ENCODE measurements at regions not wholly inside any gene's neighbourhood (a gene's known extent, or its start where the extent isn't known, plus 50 kb on each side); places are given as distances from the start of the nearest gene placed in this dataset.
A peak's percentile ranks its signal among the peaks of the same experiment; 100 is the strongest.
"Not testable (repeated sequence)": the region's sequence is repeated elsewhere in the genome, so short reads cannot be mapped to it uniquely, and the experiment has no call there.

DNA sequence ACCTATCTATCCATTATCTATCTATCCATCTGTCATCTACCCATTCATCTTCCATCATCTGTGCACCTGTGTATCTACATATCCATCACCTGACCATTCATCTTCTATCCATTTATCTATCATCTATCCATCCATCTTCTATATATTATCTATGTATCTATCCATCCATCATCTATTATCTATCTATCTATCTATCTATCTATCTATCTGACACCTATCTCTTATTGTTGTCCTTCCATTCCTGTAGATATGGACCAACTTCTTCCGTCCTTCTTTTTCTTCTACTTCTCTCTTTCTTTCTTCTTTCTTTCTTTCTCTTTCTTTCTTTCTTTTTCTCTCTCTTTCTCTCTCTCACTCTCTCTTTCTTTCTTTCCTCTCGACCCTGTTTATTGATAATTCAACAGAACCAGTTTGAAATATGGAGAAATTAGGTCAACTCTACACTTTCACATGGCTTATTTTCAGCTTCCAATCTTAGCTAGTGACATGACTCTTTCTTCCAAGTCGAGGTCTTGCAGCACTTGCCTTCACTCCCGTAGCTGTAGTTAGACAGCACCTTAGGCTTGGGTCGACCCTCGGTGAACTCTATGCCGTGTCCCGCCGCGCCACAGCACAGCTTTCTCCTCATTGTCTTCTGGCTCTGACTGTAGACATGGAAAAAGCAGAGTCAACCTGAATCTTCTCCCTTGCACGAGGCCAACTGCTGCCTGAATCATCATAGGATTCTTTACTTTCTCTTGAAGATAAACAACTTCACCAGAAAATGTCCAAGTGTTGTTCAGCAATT lies 110.4 kb upstream of the EXOC2 start:
- Mint-ChIP-seq H3K27me3 (ENCODE audit: low read depth) (peaks cover 18% of the 10 kb centered on the region), H3K4me1 (ENCODE audit: low read depth) (no peaks in the 10 kb centered on the region), H3K36me3 (ENCODE audit: insufficient read depth) (no peaks in the 10 kb centered on the region), H3K4me3 (no peak overlapping the region), H3K9me3 (no peaks in the 10 kb centered on the region)
- ATAC-seq, result no peak
- no peak for DNase-seq

DNA sequence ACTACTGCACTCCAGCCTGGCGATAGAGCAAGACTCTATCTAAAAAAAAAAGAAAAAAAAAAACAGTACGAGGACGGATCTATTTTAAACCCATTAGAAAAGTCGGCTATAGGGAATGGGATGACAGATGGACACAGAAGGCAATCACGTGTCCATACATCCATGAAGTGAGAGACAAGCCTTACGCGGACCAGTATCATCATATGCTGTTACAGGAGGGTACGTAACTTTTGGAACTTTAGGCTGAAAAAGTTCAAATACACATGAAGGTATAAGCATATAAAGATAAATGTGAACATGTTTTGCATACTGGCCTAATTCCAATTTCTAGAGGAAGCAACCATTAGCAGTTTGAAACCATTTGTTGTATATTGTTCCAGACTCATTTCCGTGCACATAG lies 109.8 kb upstream of the EXOC2 start:
- Mint-ChIP-seq H3K27me3 (ENCODE audit: low read depth) (peaks cover 25% of the 10 kb centered on the region), H3K36me3 (ENCODE audit: insufficient read depth) (no peaks in the 10 kb centered on the region), H3K4me3 (no peak overlapping the region), H3K4me1 (ENCODE audit: low read depth) (no peaks in the 10 kb centered on the region), H3K9me3 (no peaks in the 10 kb centered on the region)
- DNase-seq (no peak), ATAC-seq (no peak)

DNA sequence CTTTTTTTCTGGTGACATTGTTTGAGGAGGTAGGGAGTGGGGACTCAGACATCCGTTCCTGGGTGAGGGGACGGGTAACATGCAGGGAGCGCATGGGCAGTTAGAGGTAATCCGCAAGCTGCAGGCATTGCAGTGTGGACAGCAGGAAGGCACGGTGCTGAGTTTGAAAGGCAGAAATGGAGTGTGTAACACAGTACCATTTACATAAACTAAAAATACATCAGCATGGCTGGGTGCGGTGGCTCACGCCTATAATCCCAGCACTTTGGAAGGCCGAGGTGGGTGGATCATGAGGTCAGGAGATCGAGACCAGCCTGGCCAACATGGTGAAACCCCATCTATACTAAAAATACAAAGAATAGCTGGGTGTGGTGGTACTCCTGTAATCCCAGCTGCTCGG lies 109.3 kb upstream of the EXOC2 start:
- H3K9me3 Mint-ChIP-seq; ATAC-seq; H3K36me3 Mint-ChIP-seq (ENCODE audit: insufficient read depth); DNase-seq; H3K4me3 Mint-ChIP-seq; H3K4me1 Mint-ChIP-seq (ENCODE audit: low read depth): not testable (repeated sequence)
- H3K27me3 Mint-ChIP-seq (ENCODE audit: low read depth), result peaks cover 28% of the 10 kb centered on the region

DNA sequence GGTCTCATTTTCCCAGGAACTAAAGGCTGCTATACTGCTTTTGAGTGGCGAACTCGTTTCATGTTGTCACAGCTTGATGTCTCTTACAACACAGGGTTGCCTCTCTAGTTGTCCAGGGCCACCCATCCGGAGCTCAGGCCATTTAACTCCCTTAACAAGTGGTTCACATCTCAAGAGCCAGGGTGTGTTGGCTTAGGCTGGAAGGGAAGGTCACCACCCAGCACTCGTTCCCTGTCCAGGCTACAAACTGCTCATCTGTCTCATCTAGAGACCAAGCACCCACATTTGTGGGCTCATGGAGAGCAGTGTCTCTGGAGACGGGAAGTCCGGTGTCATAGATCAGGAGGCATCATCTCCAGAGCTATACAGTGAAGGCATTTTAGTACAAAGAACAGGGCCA lies 106.8 kb upstream of the EXOC2 start:
- Mint-ChIP-seq H3K36me3 (ENCODE audit: insufficient read depth) (no peaks in the 10 kb centered on the region), H3K4me3 (no peak overlapping the region), H3K4me1 (ENCODE audit: low read depth) (no peaks in the 10 kb centered on the region), H3K9me3 (no peaks in the 10 kb centered on the region), H3K27me3 (ENCODE audit: low read depth) (peaks cover 40% of the 10 kb centered on the region)
- ATAC-seq (no peak), DNase-seq (no peak)

DNA sequence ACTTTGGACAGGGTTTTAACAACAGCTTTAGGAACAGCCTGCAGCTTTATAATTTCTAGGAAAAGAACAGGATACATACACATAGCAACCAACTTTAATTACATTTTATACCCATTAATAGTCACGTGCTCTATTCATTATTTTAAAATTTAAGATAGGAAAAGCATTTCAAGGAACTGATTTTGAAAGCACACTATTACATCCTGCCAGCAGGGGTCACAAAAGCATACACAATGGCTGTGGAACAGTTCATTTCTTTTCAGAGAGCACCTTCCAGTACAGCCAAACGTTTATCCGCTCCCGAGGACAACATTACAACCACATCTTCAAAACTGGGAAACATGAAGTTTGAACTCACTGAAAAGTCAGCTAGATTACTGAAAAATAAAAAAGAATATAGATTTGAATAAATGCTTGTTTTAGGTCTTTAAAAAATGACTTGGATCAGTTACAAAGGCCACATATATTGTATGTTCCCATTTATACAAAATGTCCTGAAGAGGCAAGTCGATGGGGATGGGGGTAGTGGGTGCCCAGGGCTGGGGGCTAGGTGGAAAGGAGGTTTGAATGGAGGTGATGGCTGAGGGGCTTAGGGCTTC lies 104.6 kb upstream of the EXOC2 start:
- H3K4me1 Mint-ChIP-seq (ENCODE audit: low read depth), result no peaks in the 10 kb centered on the region
- no peaks in the 10 kb centered on the region for H3K9me3 Mint-ChIP-seq
- H3K4me3 Mint-ChIP-seq, result no peak overlapping the region
- H3K36me3 Mint-ChIP-seq (ENCODE audit: insufficient read depth), result no peaks in the 10 kb centered on the region
- H3K27me3 Mint-ChIP-seq (ENCODE audit: low read depth), result peaks cover 53% of the 10 kb centered on the region
- peak in 1 of 2 donors; percentile 41 for ATAC-seq
- DNase-seq, result peak; percentile 14

DNA sequence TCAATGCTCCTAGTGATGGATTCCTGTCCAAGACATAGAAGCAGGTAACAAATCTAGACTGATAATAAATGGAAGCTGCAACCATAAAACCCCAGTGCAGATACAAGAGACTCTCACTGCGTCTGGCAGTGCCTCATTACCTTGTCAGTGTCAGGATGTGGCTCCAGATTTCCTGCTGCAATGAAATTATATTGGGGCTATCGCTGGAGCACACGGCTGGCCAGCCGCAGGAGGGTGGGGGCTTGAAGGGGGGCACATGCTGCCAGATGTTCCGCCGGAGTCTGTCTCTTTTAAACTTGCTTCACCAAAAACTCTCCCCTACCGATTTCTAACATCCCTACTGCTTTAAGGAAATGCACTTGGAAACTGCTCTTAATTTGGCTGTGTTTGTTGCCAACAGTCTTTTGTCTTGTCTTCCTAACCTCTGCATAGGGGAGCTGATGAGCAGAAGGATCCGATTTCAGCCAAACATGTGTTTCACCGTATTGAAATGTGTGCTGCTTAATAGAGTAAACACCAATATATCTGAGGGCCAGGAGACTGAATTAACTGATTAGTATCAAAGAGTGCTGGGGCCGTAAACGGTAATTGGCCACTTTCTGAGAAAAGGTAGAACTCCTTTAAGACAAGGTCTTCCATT lies 102.2 kb upstream of the EXOC2 start:
- Mint-ChIP-seq H3K27me3 (ENCODE audit: low read depth) (peaks cover 51% of the 10 kb centered on the region), H3K9me3 (no peaks in the 10 kb centered on the region), H3K4me1 (ENCODE audit: low read depth) (no peaks in the 10 kb centered on the region), H3K4me3 (no peak overlapping the region), H3K36me3 (ENCODE audit: insufficient read depth) (no peaks in the 10 kb centered on the region)
- ATAC-seq (no peak), DNase-seq (no peak)

DNA sequence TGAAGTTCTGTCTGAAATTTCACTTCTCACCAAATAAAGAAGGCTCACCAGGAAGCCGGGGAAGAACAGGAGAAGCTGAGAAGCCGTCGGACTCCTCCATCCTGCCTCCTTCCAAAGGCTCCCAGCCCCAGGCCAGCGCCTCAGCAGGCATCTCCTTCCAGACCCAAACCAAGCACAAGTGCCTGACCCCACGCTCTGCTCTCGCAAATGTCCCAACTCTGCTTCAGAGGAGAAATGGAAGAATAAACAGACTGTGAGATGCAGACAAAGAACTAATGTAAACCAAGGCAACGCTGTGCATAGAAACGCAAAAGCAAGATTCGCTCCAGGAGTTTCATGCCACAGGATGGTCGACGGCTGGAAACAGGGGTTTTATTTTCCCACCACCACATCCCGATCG lies 100.3 kb upstream of the EXOC2 start:
- Mint-ChIP-seq H3K36me3 (ENCODE audit: insufficient read depth) (no peaks in the 10 kb centered on the region), H3K9me3 (no peaks in the 10 kb centered on the region), H3K27me3 (ENCODE audit: low read depth) (peaks cover 47% of the 10 kb centered on the region), H3K4me3 (no peak overlapping the region), H3K4me1 (ENCODE audit: low read depth) (peaks cover under 1% of the 10 kb centered on the region)
- DNase-seq (no peak), ATAC-seq (no peak)

DNA sequence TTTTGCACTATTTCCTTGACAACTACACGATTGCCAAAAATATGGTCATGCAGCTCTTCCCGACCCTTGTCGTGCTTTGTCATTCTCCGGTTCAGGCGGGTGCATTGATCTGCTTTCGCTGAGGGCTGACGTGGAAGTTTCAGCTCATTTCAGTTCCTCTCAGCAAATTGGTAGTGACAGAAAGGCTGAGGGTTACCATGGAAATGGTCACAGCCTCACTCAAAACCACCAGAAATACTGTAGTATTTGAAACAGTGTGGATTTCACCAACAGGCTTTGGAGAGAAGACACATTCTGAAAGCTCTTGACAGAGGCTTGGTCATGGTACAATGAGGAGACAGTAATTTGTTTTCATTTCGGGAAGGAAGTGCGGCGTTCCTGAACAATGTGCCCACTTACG lies 99.7 kb upstream of the EXOC2 start:
- H3K9me3 Mint-ChIP-seq, result no peaks in the 10 kb centered on the region
- ATAC-seq, result no peak
- H3K36me3 Mint-ChIP-seq (ENCODE audit: insufficient read depth), result no peaks in the 10 kb centered on the region
- no peak overlapping the region for H3K4me3 Mint-ChIP-seq
- H3K27me3 Mint-ChIP-seq (ENCODE audit: low read depth), result peaks cover 41% of the 10 kb centered on the region
- no peak for DNase-seq
- H3K4me1 Mint-ChIP-seq (ENCODE audit: low read depth), result peaks cover 6% of the 10 kb centered on the region

DNA sequence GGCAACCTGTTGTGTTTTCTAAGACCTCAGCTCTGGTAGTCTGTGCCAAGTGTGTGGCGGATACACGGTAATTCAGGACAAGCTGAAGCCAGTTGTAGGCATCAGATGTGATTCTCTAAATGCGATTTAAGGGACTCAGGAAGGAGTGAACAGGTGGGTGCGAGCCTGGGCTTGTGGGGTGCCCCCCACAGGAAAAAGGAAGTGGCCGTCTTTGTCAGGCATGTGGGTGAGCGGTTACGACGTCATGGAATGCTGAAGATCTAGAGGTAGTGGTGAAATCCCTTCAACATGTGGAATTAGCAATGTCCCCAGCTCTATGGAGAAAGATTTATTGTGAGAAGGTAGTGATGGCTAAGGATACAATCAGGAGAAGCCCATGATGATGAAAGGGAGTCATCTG lies 95.1 kb upstream of the EXOC2 start:
- no peak for ATAC-seq
- no peak overlapping the region for H3K4me3 Mint-ChIP-seq
- H3K4me1 Mint-ChIP-seq (ENCODE audit: low read depth), result peaks cover 13% of the 10 kb centered on the region

DNA sequence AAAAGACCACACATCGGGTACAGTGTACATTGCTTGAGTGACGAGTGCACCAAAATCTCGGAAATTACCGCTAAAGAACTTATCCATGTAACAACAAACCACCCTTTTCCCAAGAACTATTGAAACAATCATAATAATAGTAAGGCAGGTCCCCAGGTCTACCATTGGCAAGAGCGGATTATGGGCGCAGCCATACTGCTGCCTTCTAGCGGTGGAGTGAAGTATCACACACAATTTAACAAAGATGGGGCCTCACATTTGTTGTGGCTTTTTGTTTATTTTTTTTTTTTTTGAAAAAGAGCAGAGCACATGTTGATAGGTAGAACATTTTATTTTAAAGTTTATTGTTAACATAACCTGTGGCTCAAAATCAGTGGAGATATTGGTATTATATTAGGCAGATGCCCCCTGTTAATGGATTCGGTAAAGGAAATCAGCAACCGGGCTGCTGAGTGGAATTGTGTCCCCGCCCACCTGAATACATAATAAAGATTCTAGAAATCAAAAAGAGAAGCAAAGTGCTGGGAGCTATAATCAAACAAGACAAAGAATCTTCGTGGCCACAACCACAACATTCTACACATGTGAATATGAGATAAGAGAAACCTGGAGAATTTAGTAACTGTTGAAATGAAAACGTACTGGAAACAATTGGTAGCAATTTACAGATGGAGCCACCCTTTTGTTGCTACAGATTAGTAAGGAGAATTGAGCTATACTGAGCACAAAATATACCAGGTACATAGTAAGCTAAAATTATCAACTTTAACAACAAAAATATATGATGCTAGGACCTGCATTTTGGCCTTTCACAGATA lies 94.2 kb upstream of the EXOC2 start:
- H3K27me3 Mint-ChIP-seq (ENCODE audit: low read depth), result peaks cover 8% of the 10 kb centered on the region
- DNase-seq, result no peak
- peaks cover 13% of the 10 kb centered on the region for H3K4me1 Mint-ChIP-seq (ENCODE audit: low read depth)
- ATAC-seq, result peak in 1 of 2 donors; percentile 38
- no peaks in the 10 kb centered on the region for H3K36me3 Mint-ChIP-seq (ENCODE audit: insufficient read depth)
- H3K4me3 Mint-ChIP-seq, result no peak overlapping the region
- H3K9me3 Mint-ChIP-seq, result no peaks in the 10 kb centered on the region

More for the DNA sequence above, 95.1 kb upstream of the EXOC2 start:
- Mint-ChIP-seq H3K36me3 (ENCODE audit: insufficient read depth) (no peaks in the 10 kb centered on the region), H3K27me3 (ENCODE audit: low read depth) (peaks cover 14% of the 10 kb centered on the region), H3K9me3 (no peaks in the 10 kb centered on the region)
- DNase-seq, result no peak

DNA sequence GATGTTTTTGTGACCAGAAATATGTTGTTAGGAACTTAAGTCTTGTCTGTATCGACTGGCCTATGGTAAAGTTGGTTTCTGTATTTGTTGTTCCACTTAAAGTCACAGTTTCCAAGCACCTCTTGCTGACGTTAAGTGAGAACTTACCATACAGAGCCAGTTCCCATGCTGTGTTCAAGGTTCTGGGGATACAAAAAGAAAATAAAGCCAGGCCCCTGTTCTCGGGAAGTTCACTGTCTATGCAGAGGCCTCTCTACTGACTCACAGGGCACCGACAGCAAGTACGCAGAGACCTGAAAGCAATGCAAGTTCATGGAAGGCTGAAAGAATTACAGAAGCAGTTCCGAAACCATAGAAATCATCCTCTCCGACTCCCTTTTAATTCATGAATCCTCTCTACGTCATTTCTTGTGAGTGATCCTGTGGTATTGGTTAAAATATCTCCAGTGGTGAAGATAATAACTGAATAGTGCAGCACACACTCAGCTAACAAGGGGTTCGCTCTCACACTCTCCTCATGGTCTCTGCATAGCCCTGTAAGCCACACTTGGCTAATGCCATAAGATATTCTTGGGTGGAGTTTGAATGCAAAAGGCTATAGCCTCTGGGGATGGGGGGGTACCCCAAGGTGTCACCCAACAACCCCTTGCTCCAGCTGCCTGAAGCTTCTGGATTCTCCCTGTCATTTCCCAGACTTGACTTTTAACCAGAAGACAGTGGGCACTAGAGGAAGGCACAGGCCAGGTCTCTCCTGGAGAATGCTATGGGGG lies 91.2 kb upstream of the EXOC2 start:
- ATAC-seq (no peak), DNase-seq (no peak)
- H3K27me3 Mint-ChIP-seq (ENCODE audit: low read depth), result no peaks in the 10 kb centered on the region
- H3K4me1 Mint-ChIP-seq (ENCODE audit: low read depth), result peaks cover 13% of the 10 kb centered on the region
- H3K9me3 Mint-ChIP-seq, result no peaks in the 10 kb centered on the region
- H3K36me3 Mint-ChIP-seq (ENCODE audit: insufficient read depth), result no peaks in the 10 kb centered on the region
- H3K4me3 Mint-ChIP-seq, result no peak overlapping the region

DNA sequence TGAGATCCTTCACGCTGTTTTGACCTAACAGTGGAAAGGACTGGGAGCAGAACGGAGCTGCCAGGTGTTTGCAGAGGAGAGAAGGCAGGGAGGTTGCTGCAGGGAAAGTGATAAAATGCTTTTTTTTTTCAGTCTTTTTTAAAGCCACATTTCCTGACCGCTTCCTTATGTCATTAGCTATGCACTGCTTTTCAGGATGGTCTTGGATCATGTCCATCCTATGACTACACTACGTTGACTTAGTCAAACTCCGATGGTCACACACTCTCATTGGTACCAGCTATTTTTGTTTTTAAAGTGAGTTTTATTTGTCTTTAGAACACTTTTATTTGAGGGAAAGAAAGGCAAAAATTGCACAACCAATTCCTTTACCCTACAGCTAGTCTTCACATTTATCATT lies 89.2 kb upstream of the EXOC2 start:
- peaks cover 1% of the 10 kb centered on the region for H3K4me1 Mint-ChIP-seq (ENCODE audit: low read depth)
- ATAC-seq, result no peak
- DNase-seq, result no peak
- H3K9me3 Mint-ChIP-seq, result no peaks in the 10 kb centered on the region
- H3K4me3 Mint-ChIP-seq, result no peak overlapping the region
- no peaks in the 10 kb centered on the region for H3K36me3 Mint-ChIP-seq (ENCODE audit: insufficient read depth)
- H3K27me3 Mint-ChIP-seq (ENCODE audit: low read depth), result peaks cover 7% of the 10 kb centered on the region

DNA sequence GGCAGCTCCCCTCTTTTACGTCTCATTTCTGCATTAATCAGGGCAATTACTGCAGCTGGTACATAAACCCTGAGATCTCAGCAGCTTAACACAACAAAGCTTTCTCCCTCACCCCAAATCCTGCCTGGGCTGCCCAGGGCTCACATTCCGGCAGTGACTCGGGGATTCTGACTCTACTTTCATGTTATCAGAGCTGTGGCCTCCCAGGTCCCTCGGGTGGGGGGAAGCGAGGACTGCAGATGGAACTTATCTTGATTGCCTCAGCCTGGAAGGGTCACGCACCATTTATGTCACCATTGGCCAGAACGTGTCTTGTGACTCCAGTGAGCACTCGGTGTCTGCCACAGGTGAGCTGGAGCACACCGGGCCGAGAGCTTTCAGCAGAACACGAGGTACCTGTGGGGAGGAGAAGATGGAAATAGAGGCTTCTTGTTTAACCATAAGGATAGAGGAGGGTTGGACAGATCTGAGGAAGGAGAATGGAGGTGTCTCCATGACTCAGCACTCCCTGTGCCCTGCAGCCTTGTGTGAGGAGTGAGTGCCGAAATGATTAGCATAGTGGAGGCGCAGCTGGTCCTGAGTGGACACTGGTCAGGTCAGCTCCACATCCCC lies 88.5 kb upstream of the EXOC2 start:
- H3K27me3 Mint-ChIP-seq (ENCODE audit: low read depth), result peaks cover 12% of the 10 kb centered on the region
- H3K4me1 Mint-ChIP-seq (ENCODE audit: low read depth), result no peaks in the 10 kb centered on the region
- no peaks in the 10 kb centered on the region for H3K36me3 Mint-ChIP-seq (ENCODE audit: insufficient read depth)
- no peak overlapping the region for H3K4me3 Mint-ChIP-seq
- no peaks in the 10 kb centered on the region for H3K9me3 Mint-ChIP-seq
- ATAC-seq (no peak), DNase-seq (no peak)

All from activated T-cell treated with anti-CD3 and anti-CD28 coated beads, Interleukin-2, amount 50 U/mL, for 4 hours (primary cell).